KG1 (cell line): ENCODE measurements at regions not wholly inside any gene's neighbourhood (a gene's known extent, or its start where the extent isn't known, plus 50 kb on each side); places are given as distances from the start of the nearest gene placed in this dataset.
"Not testable (repeated sequence)": the region's sequence is repeated elsewhere in the genome, so short reads cannot be mapped to it uniquely, and the experiment has no call there.

ENCODE experiments used
- DNase-seq: peaks from one replicate; lab custom pipeline; 2025; lab: John Stamatoyannopoulos, UW

DNA sequence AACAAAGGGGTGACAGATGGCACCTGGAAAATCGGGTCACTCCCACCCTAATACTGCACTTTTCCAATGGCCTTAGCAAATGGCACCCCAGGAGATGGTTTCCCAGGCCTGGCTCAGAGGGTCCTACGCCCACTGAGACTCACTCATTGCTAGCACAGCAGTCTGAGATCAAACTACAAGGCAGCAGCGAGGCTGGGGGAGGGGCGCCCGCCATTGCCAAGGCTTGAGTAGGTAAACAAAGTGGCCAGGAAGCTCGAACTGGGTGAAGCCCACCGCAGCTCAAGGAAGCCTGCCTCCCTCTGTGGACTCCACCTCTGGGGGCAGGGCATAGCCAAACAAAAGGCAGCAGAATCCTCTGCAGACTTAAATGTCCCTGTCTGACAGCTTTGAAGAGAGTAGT lies 467.2 kb downstream of the EPHA7 start:
- not testable (repeated sequence) for DNase-seq

DNA sequence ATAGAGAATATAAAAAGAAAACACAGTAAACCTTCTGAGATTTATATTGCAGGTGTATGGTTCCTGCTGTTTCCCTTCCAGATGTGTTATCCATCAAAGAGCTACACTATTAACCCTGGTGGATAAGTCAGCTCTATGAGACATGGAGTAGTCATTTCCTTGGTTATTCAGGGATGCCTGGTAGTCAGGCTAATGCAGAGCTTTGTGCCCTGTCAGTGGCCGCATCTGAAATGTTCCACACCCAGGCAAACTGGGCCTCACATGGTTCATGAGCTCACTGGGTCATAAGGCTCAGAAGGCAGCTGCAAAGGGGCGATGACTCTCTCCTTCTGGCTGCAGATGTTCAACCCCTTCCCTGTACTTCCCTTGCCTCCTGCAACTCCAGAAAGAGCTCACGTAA lies 473.6 kb downstream of the EPHA7 start:
- DNase-seq = no peak

DNA sequence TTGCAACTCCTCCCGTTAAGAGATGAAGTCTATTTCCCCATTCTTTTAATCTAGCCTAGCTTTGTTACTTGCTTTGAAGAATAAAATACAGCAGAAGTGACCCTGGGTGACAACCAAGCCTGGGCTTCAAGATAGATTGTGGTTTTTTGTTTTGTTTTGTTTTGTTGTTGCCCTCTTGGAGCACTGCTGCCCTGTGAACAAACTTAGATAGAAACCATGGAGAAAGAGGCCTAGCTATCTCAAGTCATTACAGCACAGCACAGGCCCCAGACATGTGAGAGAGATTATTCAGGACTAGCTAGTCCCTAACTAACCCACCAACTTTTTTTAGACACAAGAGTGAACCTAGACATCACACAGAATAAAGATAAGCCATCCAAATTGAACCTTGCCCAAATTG lies 475.2 kb downstream of the EPHA7 start:
- DNase-seq = no peak

DNA sequence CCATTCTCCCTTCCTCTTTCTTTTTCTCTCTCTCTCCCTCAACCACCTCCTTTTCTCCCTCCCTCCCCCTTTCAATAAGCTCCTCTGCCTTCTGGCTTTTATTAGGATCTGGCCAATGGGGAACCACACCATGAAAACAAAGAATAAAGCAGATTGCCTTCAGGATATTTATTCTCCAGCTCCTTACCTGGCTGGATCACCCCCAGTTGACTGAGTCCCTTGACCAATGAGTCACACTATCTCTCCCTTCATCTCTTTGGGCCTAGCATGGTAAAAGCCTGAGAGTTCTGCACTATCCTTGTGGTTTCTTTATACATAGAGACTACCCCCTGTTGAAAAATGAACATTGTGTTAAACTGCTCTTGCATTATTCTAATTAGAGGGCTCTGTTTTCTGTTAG lies 476.8 kb downstream of the EPHA7 start:
- DNase-seq = no peak

DNA sequence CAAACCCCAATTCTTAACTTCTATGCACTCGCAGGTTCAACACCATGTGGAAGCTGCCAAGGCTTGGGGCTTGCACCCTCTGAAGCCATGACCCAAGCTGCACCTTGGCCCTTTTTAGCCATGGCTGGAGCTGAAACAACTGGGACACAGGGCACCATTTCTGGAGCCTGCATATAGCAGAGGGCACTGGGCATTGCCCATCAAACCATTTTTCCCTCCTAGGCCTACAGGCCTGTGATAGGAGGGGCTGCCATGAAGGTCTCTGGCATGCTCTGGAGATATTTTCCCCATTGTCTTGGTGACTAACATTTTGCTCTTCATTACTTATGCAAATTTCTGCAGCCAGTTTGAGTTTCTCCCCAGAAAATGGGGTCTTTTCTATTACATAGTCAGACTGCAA lies 484.7 kb downstream of the EPHA7 start:
- DNase-seq = no peak

DNA sequence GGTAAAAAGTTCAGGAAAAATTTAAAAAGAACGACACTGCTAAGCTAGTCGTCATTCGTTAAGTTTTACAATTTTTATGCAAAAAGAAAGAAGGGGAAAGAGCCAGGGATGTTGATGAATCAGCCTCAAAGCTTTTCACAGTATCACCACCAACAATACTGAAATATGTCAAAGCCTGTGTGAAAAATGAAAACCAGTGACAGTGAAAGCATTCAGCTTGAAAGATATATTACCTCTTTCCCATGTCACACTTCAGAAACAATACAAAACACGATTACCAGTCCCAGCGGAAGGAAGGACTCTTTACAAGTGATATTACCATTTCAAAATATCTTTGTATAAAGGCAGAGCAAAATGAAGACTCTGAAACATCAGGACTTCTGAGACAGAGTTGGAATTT lies 489.2 kb downstream of the EPHA7 start:
- no peak for DNase-seq

DNA sequence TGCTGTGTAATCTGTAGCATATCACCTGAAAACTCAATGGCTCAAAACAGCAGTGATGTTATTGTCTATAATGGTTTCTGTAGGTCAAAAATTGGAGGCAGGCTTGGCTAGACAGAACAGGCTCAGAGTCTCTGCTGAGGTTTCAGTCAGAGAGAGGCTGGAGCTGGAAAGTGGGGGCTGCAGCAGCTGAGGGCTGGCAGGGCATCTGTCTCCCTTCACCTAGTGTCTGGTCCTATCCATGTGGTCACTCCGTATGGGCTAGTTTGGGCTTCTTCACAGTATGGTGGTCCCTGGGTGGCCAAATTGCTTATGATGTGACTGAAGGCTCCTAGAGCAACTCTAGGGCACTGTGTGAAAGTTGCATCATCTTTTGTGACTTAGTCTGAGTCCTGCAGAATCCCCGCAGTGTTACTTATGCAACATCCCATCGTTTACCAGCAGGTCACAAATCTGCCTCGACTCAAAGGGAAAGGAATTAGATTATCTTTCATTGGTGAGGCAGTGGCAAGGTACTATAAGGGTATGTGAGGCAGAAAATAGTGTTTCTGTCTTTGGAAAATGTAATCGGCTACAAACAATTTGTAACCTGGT lies 497.0 kb downstream of the EPHA7 start:
- DNase-seq = no peak

DNA sequence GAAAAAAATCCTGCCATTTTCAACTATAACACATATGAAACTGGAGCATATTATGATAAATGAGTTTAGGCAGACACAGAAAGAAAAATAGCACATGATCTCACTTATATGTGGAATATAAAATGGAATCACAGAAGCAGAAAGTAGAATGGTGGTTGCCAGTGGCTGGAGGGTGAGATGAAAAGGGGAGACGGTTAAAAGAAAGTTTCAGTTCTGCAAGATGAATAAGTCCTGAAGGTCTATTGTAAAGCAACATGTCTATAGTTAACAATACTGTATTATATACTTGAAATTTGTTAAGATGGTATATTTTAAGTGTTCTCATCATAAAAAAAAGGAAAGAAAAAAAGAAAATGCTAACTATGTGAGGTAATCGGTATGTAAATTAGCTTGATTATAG lies 503.9 kb downstream of the EPHA7 start:
- DNase-seq = no peak

DNA sequence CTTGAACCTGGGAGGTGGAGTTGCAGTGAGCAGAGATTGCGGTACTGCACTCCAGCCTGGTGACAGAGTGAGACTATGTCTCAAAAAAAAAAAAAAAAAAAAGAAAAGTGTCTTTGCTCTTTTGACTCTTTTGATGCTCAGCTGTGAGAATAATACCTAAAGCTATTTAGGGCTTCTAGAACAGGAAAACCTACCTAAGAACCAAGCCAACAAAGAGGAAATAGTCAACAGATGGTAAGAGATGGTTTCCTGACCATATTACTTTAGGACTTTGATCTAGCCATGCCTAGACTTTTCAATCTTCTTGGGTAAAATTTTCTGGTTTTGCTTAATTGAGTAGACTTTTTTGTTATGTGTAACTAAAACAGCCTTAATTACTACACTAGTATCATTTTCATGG lies 508.1 kb downstream of the EPHA7 start:
- DNase-seq = no peak

DNA sequence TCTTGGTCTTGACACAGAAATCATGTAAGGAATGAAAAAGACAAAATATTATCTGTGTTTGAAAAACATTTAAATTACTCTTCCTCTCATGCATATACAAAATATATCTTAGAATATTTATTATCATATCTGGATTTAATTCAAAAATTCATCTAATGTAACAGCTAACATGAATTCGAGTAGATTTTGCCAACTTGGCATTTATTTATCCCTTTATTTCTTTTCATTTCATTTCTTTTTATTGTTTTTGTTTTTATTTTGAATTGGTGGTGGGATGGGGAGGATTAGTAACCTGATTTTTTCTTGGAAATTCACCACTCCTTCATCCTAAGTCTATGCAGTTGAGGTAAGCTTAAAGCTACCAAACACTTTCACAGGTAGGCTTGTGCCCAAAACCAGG lies 508.7 kb downstream of the EPHA7 start:
- no peak for DNase-seq

DNA sequence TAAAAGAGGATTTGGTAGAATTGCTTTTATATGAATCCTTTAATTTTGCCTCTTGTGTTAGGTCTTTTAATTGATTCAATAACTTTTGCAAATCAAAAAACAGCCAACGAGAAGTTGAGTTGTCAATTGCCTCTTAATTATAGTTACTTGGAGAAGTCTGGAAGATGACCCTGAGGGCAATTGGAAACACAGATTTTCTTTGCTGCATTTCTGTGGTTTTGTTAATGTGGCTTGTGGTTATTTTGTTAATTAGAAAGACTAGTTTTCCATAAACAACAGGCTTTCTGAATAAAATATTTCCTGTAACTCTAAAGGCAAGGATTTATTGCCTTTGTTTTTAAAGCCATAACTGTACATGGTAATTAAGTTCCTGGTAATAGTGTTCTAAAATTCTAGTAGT lies 513.0 kb downstream of the EPHA7 start:
- DNase-seq = no peak

DNA sequence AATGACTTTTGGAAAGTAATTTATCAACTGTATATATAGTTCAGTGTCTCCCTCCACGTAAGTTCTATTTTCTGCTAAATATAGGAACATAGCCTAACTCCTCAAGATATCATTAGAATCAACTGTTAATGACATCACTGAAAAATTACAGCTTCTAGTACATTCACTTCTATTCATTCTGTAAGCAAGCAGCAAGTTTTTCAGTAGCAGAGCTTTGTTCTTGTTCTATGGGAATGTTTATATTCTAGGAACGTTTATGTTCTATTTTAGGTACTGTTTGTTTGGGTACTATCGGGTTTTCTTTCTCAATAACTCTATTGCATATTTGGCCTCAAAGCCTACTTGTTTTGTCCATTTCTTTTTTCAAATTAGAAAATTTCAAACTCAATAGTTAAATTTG lies 525.6 kb downstream of the EPHA7 start:
- DNase-seq = no peak

DNA sequence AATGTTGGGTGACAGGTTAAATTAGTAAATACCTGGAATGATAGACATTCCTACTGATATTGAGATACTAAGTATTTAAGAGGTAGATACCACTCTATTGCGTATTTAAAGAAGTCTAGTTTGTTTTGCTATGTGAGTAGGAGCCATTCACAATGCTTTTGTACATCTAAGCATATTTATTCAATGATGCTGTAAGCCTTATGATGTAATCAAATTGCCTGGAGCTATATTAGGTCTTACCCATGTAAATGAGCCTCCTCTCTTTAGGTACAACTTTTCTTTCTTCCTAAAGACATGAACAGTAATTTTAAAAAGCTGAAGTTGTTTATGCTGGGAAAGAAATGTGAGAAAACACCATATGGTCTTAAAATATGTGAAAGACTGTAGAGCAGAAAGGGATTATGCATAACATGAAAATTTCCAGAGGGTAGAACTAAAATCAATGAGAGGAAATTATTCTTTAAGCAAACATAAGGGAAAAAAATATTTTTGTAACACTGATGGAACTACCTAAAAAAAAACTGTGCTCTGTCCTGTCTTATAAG lies 526.7 kb downstream of the EPHA7 start:
- DNase-seq = no peak

DNA sequence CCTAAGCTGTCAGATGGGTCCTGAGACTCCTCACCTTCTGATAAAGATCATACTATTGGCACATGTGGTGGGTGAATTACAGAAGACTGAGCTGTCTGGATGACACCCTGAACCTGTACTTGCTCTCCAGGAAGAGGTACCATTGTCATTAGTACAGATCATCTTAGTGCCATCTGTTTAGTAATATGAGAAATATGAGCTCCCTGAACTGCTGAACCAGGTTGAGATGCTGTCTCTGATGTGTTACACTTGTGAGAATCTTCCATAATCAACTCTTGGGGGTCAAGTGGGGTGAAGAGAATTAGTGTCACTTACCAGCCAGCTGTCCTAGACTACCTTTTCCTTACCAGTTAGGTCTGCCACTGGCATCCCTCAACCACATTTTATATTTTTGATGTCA lies 531.0 kb downstream of the EPHA7 start:
- DNase-seq = no peak

DNA sequence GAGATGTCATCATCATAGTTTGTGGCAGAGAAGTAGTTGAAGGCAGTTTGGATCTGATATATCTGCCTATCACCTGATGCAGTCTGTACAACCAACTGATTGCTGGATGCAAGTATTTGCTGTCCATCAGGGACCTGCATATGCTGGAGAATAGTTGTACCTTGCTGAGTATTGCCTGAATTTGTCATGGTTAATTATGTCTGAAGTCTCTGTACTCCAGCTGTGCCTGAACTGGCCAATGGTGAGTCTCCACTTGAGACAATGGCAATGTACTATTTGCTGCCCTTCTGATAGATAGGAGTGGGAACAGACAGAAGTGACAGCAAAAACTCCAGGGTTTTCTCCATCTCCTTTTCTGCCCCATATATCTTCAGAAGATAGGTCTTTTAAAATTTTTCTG lies 531.5 kb downstream of the EPHA7 start:
- DNase-seq = no peak

DNA sequence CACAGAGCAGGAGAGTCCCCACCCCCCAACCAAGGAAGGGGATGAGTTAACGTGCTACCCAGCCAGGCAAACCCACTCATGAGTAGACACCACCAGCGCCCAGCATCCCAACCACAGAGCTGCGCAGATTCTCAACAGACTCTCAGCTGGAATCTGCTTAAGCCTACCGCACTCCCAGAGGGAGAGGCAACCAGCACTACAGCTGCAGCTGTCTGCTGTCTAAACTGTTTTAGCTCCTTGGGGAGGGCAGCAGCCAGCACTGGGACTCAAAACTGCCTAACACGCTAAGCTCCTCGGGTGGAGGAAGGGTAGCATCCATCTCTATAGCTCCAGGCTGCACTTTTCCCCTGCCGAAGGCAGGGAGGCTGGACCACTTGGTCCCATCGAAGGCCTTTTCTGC lies 539.8 kb downstream of the EPHA7 start:
- DNase-seq = no peak

DNA sequence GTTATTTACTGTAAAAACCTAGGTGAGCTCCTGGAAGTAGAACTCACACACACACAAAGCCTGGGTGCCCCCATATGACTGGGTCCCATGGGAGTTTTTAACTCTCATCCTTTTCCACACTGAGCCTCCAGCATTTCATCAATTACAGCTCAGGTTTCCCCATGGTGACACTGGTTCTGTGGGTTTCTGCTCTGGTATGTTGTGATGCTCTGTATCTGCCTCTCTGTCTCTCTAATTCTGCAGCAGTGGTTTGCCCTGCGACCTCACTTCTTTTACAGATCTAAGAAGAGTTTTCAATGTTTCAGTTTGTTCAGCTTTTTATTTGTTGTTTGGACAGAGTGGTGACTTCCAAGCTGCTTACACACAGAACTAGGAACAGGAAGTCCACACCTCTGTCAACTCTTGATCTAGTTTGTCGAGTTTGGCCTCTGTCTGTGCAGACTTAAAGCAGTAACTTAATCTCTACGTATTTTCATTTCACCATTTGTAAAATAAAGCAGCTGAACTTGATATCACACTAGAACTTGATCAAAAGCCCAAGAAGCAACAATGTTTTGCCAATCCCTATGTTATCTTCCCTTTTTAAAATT lies 554.3 kb downstream of the EPHA7 start:
- no peak for DNase-seq

DNA sequence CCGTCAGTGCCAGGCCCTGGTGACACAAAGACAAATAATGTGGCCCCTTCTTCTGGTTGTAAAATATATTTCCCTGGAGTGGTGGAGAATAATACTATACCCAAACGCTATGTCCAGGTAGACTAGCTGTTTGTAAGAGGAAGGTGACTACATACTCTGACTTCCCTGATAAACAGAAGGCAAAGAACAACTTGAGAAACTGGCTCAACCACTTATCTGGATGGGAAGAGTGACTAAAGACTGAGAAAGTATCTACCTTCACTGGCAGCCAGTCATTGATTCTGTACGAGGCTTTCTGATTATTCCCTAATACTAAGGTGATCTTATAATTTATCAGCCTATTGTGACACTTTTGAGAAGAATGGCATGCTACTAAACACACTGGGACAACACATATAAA lies 569.7 kb downstream of the EPHA7 start:
- DNase-seq = no peak

DNA sequence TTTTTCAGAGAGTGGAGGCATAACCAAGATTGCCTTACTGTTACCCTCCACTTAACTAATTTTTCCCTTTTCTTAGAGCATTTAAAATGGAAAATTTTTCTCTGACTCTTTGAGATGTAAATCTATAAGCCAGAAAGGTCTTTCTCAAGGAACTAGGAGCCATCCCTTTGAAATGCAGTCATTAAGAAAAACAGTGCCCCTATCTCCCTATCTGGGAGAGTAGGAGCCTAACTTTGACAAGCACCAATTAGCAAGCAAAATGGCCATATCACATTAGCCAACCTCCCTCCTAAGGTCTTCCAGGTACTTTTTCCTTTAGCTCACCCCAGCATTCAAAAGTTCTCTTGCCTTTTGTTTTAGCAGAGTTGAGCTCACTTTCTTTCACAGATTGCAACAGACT lies 570.5 kb downstream of the EPHA7 start:
- DNase-seq = no peak

DNA sequence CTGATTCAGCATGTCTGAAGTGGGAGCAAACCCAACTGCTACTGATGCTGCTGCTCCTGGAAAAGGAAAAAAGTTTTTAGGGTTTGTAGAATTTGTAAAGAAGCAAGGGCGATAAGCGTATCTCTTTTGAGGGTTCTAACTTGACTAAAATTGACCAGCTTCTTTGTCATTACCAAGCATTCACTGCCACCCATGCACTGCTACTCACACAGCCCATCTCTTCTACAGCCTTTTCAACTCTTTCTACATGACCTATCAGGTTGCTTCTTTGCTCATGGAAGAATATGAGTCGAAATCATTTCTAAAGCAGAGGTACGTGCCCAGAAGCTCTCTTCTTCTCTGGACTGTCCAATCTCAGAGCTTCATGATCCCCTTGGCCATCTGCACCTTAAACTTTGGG lies 570.9 kb downstream of the EPHA7 start:
- DNase-seq = no peak

DNA sequence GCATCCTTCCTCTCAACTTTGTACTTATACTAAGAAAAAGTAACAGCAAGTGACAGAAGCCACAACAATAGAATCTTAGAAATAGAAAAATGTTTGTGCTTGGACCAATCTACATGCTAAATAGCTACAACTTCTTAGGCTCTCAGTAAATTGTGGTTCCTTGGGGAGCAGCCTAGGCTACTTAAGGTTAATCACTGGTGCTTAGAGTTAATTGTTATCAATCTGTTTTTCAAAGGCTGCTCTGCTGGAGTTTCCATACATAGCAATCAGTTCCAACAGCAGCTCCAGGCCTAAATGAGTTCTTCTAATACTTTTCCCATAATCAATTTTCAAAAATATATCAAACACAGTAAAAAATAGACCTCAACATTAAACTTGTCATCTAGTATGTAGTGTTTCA lies 571.4 kb downstream of the EPHA7 start:
- DNase-seq = no peak

DNA sequence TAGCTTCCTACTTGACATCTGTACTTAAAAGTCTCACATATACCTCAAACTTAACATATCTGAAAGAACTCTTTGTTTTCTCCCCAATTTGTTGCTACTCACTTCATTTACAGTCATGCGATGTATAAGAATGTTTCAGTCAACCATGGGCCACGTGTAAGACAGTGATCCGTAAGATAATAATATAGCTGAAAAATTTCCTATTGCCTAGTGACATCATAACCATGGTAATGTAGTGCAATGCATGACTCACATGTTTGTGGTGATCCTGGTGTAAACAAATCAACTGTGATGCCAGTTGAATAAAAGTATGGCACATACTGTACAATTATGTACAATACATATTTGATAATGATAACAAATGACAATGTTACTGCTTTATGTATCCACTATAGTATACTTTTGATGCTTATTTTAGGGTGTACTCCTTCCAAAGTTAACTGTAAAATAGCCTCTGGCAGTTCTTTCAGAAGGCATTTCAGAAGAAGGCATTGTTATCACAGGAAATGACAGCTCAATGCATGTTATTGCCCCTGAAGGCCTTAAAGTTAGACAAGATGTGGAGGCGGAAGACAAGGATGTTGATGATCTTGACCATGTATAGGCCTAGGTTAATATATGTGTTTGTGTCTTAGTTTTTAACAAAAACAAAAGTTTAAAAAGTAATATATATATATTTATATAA lies 579.0 kb downstream of the EPHA7 start:
- DNase-seq = no peak

DNA sequence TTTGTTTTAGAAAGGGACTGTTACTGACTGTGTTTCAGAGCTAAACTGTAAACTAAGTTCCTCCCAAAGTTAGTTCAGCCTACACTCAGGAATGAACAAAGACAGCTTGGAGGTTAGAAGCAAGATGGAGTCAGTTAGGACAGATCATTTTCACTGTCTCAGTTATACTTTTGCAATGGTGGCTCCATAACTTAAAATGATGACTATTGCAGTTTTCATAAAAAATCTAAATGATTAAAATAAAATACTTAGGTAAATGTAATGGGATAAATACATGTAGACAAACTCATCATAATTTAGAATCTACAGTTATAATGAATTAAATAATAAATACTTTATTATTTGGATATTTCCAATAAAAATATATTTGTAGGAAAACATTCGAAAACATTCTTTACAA lies 590.6 kb downstream of the EPHA7 start:
- no peak for DNase-seq

DNA sequence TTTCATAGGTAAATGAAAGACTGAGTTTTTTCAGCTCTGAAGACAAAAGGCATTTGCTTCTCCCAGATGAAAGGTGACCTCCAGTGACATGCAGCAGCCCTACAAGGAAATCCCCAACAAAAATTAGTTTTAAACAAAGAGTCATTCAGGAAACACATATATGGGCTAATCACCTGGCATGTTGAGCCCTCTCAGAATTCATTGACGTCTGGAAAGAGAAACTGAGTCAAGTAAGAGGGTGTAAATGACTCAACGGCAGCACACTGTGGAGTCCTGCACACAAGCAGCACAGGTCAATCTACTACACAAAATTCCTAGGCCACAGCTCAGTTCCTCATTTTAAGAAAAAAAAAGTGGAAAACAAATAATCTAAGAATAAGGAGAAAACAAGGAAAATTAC lies 592.3 kb downstream of the EPHA7 start:
- no peak for DNase-seq
